ENCODE measurements at regions not wholly inside any gene's neighbourhood (a gene's known extent, or its start where the extent isn't known, plus 50 kb on each side); places are given as distances from the start of the nearest gene placed in this dataset.

DNA sequence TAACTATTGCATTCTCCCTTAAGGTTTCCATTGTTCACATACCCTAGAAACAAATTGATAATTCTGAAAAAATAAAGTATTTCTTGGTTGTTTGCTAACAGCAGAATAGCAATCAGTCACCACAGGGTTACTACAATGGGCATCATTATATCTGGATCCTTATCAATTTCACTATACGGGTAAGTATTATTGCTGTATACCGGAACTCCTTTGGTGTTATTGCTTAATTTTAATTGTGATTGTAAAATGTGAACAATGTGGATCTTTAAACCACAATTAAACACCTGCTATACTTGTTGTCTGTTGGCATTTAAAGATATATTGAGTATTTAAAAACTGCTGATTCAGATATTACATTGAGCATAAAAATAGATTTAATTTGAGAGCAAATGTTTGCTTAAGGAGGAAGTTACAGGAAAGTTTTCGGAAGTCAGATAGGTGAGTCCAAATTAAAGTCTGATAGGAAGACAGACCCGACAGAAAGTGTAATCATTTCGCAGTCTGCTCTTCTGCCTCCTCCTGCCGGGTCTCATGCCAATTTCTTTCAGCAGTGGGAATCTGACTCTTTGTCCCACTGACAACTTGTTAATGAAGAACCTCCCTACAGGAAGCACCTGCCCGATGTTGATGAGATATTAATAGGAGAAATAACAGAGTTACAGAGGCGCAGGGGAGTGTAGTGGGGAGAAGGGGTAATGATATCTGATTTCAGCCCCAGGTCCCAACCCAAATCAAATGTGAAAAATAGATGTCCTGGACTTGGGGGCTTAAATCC is 169.7 kb upstream of the TBC1D5 start:
- TF ChIP-seq POLR2A (IDR thresholded peaks at IDR 0.05) (no peak), POLR2AphosphoS5 (IDR thresholded peaks at IDR 0.05) (no peak), EP300 (IDR thresholded peaks at IDR 0.05) (no peak)
- TF ChIP-seq, protein P1, sequence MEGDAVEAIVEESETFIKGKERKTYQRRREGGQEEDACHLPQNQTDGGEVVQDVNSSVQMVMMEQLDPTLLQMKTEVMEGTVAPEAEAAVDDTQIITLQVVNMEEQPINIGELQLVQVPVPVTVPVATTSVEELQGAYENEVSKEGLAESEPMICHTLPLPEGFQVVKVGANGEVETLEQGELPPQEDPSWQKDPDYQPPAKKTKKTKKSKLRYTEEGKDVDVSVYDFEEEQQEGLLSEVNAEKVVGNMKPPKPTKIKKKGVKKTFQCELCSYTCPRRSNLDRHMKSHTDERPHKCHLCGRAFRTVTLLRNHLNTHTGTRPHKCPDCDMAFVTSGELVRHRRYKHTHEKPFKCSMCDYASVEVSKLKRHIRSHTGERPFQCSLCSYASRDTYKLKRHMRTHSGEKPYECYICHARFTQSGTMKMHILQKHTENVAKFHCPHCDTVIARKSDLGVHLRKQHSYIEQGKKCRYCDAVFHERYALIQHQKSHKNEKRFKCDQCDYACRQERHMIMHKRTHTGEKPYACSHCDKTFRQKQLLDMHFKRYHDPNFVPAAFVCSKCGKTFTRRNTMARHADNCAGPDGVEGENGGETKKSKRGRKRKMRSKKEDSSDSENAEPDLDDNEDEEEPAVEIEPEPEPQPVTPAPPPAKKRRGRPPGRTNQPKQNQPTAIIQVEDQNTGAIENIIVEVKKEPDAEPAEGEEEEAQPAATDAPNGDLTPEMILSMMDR (IDR thresholded peaks at IDR 0.05) = no peak
- H3K9me3 ChIP-seq = no peaks in the 10 kb centered on the region
- WGBS = 40% methylated on average over 8 of the region's 8 CpGs
- DNase-seq (ENCODE audit: low spot score in 2 of 2) = no peak
- no peaks in the 10 kb centered on the region for H3K4me1 ChIP-seq
- H3K36me3 ChIP-seq = no peaks in the 10 kb centered on the region
- no peak overlapping the region for H3K4me3 ChIP-seq
- no peaks in the 10 kb centered on the region for H3K27me3 ChIP-seq
- H3K27ac ChIP-seq = no peak overlapping the region

DNA sequence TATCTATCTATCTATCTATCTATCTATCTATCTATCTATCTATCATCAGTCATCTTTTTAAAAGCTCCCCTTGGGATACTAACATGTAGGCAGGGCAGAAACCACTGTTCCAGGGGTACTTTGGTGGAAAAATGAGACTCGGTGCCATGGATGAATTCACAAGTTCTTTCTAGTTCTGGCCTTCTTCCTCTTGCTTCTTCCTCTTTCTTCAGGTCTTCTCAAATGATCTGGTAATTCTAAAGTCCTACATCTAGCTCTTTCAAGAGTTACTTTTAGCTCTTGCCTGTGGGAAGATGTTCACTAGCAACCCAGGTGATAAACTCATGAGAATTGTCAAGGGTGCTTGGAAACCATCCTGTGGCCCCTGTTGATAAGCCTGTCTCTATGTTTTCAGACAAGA is 168.5 kb upstream of the TBC1D5 start:
- TF ChIP-seq POLR2A (IDR thresholded peaks at IDR 0.05) (no peak), POLR2AphosphoS5 (IDR thresholded peaks at IDR 0.05) (no peak), EP300 (IDR thresholded peaks at IDR 0.05) (no peak)
- TF ChIP-seq, protein P1 (IDR thresholded peaks at IDR 0.05) = no peak
- 68% methylated on average over 1 of the region's 1 CpG for WGBS
- Histone ChIP-seq H3K4me1 (no peaks in the 10 kb centered on the region), H3K36me3 (no peaks in the 10 kb centered on the region), H3K9me3 (no peaks in the 10 kb centered on the region), H3K4me3 (no peak overlapping the region), H3K27ac (no peak overlapping the region), H3K27me3 (no peaks in the 10 kb centered on the region)
- DNase-seq (ENCODE audit: low spot score in 2 of 2) = no peak

DNA sequence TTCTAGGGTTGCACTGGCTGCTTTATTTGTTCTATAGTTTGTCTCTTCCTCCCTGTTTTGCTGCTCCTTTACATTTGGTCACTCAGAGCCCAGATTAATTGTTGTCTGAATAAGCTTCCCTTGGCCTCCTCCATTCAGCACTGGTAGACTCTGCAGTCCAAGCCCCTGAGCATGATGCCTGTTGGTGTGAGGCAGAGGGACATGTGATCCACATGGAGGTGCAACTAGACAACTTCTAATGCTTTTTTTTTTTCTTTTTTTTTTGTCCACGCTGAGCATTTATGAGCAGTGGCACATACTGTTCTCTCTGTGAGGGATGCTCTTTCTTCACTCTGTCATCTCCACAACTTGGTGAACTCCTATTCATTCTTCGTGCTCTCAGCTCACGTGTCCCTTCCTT is 167.3 kb upstream of the TBC1D5 start:
- TF ChIP-seq, protein P1 (IDR thresholded peaks at IDR 0.05) = no peak
- TF ChIP-seq EP300 (IDR thresholded peaks at IDR 0.05) = no peak
- no peak for TF ChIP-seq POLR2AphosphoS5 (IDR thresholded peaks at IDR 0.05)
- Histone ChIP-seq H3K27ac (no peak overlapping the region), H3K36me3 (no peaks in the 10 kb centered on the region), H3K27me3 (no peaks in the 10 kb centered on the region), H3K9me3 (no peaks in the 10 kb centered on the region), H3K4me1 (no peaks in the 10 kb centered on the region), H3K4me3 (no peak overlapping the region)
- 98% methylated on average over 3 of the region's 3 CpGs for WGBS
- no peak for DNase-seq (ENCODE audit: low spot score in 2 of 2)

DNA sequence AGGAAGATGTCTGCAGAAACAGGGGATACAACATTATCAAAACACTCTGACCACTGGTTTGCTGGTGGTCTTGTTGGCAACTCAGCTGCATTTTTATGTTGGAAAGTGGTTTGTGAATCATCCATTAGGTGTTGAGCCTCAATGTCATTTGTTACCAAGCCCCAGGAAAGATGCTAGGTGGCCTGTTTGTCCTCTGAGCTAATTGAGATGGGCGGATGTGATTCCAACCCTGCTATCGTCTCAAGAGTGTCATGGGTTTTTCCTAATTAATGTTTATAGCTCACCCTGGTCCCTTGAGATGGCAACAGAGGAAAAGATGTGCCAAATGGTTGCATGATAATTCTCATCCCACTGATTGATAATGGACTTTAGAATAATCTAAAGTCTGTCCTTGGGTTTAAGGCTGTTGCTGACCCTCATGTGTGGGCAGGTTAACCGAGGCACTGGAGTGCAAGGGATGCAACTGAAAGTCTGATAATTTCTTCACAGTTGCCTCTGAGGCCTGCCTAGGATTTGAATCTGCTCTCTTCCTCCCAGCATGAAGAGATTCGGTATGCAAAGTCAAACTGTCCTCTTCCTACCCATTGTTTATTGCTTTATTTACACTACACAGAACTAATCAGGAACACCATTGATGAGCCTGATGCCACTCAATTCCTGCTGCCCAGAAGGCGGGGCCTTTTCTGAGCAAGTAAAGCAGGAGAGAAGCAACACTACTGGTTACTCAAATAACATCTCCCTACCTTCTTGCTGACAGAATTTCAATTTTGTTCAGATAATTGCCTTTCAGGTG is 166.2 kb upstream of the TBC1D5 start:
- no peaks in the 10 kb centered on the region for H3K27me3 ChIP-seq
- WGBS = 62% methylated on average over 5 of the region's 5 CpGs
- no peak for DNase-seq (ENCODE audit: low spot score in 2 of 2)
- no peak for TF ChIP-seq EP300 (IDR thresholded peaks at IDR 0.05)
- TF ChIP-seq POLR2A (IDR thresholded peaks at IDR 0.05) = no peak
- TF ChIP-seq, protein P1 (IDR thresholded peaks at IDR 0.05) = no peak
- TF ChIP-seq POLR2AphosphoS5 (IDR thresholded peaks at IDR 0.05) = no peak
- H3K4me3 ChIP-seq = no peak overlapping the region
- H3K27ac ChIP-seq = no peak overlapping the region
- no peaks in the 10 kb centered on the region for H3K4me1 ChIP-seq
- H3K9me3 ChIP-seq = no peaks in the 10 kb centered on the region
- no peaks in the 10 kb centered on the region for H3K36me3 ChIP-seq

DNA sequence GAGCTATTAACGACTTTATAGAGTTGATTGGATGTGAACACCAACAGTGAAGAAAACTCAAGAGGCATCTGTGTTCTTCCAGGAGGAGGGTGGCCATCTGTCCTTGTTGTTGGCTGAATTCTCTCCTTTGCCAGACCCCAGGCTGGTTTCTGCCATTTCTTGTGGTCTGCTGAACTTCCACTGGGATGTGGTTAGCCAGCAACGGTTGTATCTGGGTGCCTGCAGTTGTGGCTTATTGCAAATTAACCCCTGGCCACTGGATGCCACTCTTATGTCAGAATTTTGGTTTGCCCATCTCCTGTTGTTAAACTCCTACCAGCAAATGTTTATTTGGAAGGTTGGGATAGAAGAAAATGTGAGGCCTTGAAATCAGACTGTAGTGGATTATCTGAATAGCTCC is 163.6 kb upstream of the TBC1D5 start:
- no peaks in the 10 kb centered on the region for H3K4me1 ChIP-seq
- no peak for TF ChIP-seq EP300 (IDR thresholded peaks at IDR 0.05)
- TF ChIP-seq, protein P1 (IDR thresholded peaks at IDR 0.05) = no peak
- TF ChIP-seq POLR2AphosphoS5 (IDR thresholded peaks at IDR 0.05) = no peak
- TF ChIP-seq POLR2A (IDR thresholded peaks at IDR 0.05) = no peak
- no peaks in the 10 kb centered on the region for H3K36me3 ChIP-seq
- no peak overlapping the region for H3K27ac ChIP-seq
- no peak for DNase-seq (ENCODE audit: low spot score in 2 of 2)
- no peaks in the 10 kb centered on the region for H3K27me3 ChIP-seq
- H3K4me3 ChIP-seq = no peak overlapping the region
- no peaks in the 10 kb centered on the region for H3K9me3 ChIP-seq
- 57% methylated on average over 2 of the region's 2 CpGs for WGBS

Measured in suprapubic skin (tissue), 4 donors.